ENCODE measurements at regions not wholly inside any gene's neighbourhood (a gene's known extent, or its start where the extent isn't known, plus 50 kb on each side); places are given as distances from the start of the nearest gene placed in this dataset.

DNA sequence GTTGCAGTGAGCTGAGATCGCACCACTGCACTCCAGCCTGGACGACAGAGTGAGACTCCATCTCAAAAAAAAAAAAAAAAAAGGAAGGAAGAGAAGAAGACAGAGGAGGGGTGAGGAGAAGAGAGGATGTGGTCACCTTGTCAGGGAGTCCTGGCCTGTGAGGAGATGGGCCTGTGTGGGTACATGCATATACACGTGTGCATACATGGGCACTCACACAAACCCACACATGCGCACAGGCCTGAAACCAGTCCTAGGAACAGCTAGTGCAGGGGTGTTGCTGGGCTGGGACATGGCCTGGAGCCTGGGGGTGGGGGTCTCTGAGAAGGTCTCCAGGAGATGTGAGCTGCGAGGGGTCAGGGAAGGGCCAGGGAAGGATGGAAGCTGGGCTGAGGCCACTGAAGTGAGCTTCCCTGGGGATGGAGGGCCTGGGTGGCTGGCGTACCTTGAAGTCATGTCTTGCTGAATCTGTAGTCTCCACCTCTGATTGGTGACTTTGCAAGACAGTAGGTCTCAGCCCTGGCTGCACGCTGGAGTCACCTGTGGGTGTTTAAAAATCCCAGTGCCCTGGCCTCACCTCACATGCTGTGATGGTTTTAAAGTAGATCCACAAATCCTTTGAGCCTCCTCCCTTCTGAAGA lies 72.4 kb downstream of the MRM1 start:
- TF ChIP-seq GTF2F1 (IDR thresholded peaks at IDR 0.05; ENCODE audit: borderline replicate concordance, low read depth, low read length): no peak
- TF ChIP-seq EZH2 (IDR thresholded peaks at IDR 0.05; ENCODE audit: low read depth, low read length, severe bottlenecking): no peak
- no peak for TF ChIP-seq JUN (IDR thresholded peaks at IDR 0.05; ENCODE audit: low read depth, low read length)
- TF ChIP-seq NANOG (IDR thresholded peaks at IDR 0.05; ENCODE audit: insufficient read depth, low read depth, low read length, poor library complexity, severe bottlenecking): no peak
- TF ChIP-seq EP300 (IDR thresholded peaks at IDR 0.05; ENCODE audit: borderline replicate concordance in 1 of 2, low read depth in 2 of 2, low read length in 2 of 2): no peak
- no peak for TF ChIP-seq SUZ12 (IDR thresholded peaks at IDR 0.05; ENCODE audit: low read length)
- TF ChIP-seq, protein P1, sequence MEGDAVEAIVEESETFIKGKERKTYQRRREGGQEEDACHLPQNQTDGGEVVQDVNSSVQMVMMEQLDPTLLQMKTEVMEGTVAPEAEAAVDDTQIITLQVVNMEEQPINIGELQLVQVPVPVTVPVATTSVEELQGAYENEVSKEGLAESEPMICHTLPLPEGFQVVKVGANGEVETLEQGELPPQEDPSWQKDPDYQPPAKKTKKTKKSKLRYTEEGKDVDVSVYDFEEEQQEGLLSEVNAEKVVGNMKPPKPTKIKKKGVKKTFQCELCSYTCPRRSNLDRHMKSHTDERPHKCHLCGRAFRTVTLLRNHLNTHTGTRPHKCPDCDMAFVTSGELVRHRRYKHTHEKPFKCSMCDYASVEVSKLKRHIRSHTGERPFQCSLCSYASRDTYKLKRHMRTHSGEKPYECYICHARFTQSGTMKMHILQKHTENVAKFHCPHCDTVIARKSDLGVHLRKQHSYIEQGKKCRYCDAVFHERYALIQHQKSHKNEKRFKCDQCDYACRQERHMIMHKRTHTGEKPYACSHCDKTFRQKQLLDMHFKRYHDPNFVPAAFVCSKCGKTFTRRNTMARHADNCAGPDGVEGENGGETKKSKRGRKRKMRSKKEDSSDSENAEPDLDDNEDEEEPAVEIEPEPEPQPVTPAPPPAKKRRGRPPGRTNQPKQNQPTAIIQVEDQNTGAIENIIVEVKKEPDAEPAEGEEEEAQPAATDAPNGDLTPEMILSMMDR (IDR thresholded peaks at IDR 0.05; ENCODE audit: control extremely low read depth in 1 of 3, insufficient read depth in 1 of 3, low read depth in 1 of 3, low read length in 3 of 3): no peak
- no peak for TF ChIP-seq MAFK (IDR thresholded peaks at IDR 0.05; ENCODE audit: low read depth, low read length)
- no peak for TF ChIP-seq RAD21 (IDR thresholded peaks at IDR 0.05 in 1 of 2, conservative IDR thresholded peaks at IDR 0.05 in 1 of 2; ENCODE audit: low read depth in 2 of 2, low read length in 2 of 2)
- TF ChIP-seq POLR2AphosphoS5 (IDR thresholded peaks at IDR 0.05; ENCODE audit: low read depth, low read length): no peak
- no peak for TF ChIP-seq CREB1 (IDR thresholded peaks at IDR 0.05)
- no peak for TF ChIP-seq SP1 (IDR thresholded peaks at IDR 0.05; ENCODE audit: low read depth, low read length)
